HEK293 (cell line): ENCODE measurements at regions not wholly inside any gene's neighbourhood (a gene's known extent, or its start where the extent isn't known, plus 50 kb on each side); places are given as distances from the start of the nearest gene placed in this dataset.

Experiments used
- CTCF ChIA-PET: fragments of 350-600 bp; formaldehyde crosslinking; extraction: SDS; loops from one replicate; lab custom pipeline; 2021; ENCODE audit warnings: antibody characterized with exemption; lab: Yijun Ruan, JAX
- POLR2A ChIA-PET: fragments of 300-600 bp; formaldehyde crosslinking; extraction: SDS; loops from one replicate; lab custom pipeline; 2020; ENCODE audit warnings: antibody characterized with exemption, inconsistent platforms; lab: Yijun Ruan, JAX
- H3K27ac ChIP-seq: fragments of 200-500 bp; sonication (Bioruptor generic); 2 replicates; pipeline ENCODE4 v1.5.1; 2014; ENCODE audit warnings: low read depth, low read length, control low read depth, inconsistent platforms; ENCODE audit errors: extremely low read depth
- H3K36me3 ChIP-seq, 2 experiments: fragments of 200-500 bp in 1 of 2; sonication (Bioruptor generic) in 1 of 2; 1 replicate in 1 of 2; 2 replicates in 1 of 2; pipeline ENCODE4 v1.5.1; 2014 to 2017; ENCODE audit warnings: inconsistent platforms in 2 of 2, low read length in 2 of 2; ENCODE audit not compliant: control insufficient read depth in 2 of 2, insufficient read depth in 1 of 2
- H3K4me1 ChIP-seq: fragments of 200-500 bp; sonication (Bioruptor generic); 2 replicates; pipeline ENCODE4 v1.5.1; 2014; ENCODE audit warnings: mild to moderate bottlenecking, low read length, inconsistent platforms; ENCODE audit not compliant: control insufficient read depth, insufficient read depth
- H3K4me3 ChIP-seq: 2 replicates; pipeline ENCODE4 v1.5.1; 2011; ENCODE audit warnings: low read depth, mild to moderate bottlenecking, control low read depth, low read length, moderate library complexity
- H3K9me3 ChIP-seq: fragments of 200-500 bp; sonication (Bioruptor generic); 2 replicates; pipeline ENCODE4 v1.5.1; 2014; ENCODE audit warnings: low read depth, low read length, inconsistent platforms; ENCODE audit not compliant: control insufficient read depth, insufficient read depth
- AEBP2 ChIP-seq: fragments of 450-650 bp; formaldehyde crosslinking; IDR thresholded peaks from 2 replicates; pipeline ENCODE4 v1.5.1; 2016; ENCODE audit warnings: missing biosample characterization, missing genetic modification characterization, borderline replicate concordance
- GLI2 ChIP-seq: fragments of 450-650 bp; formaldehyde crosslinking; IDR thresholded peaks from 2 replicates; pipeline ENCODE4; 2017; ENCODE audit warnings: missing biosample characterization, missing genetic modification characterization, low read depth, borderline replicate concordance
- HOXA7 ChIP-seq: sonication (generic); formaldehyde crosslinking; IDR thresholded peaks from 2 replicates; pipeline ENCODE4 v1.8.1; 2022; ENCODE audit warnings: missing genetic modification reagents, borderline replicate concordance
- KLF1 ChIP-seq: fragments of 450-650 bp; formaldehyde crosslinking; IDR thresholded peaks from 2 replicates; pipeline ENCODE4 v1.5.1; 2016; ENCODE audit warnings: missing biosample characterization, missing genetic modification characterization
- KLF8 ChIP-seq: fragments of 450-650 bp; formaldehyde crosslinking; IDR thresholded peaks from 2 replicates; pipeline ENCODE4 v1.5.1; 2016; ENCODE audit warnings: missing biosample characterization, missing genetic modification characterization
- KLF9 ChIP-seq: fragments of 450-650 bp; formaldehyde crosslinking; IDR thresholded peaks from 2 replicates; pipeline ENCODE4 v1.5.1; 2016; ENCODE audit warnings: missing biosample characterization, missing genetic modification characterization, low read depth
- PBX3 ChIP-seq: sonication (generic); formaldehyde crosslinking; IDR thresholded peaks from 2 replicates; pipeline ENCODE4 v1.8.1; 2022; ENCODE audit warnings: mild to moderate bottlenecking, moderate library complexity, missing genetic modification reagents
- SCRT1 ChIP-seq: fragments of 450-650 bp; formaldehyde crosslinking; IDR thresholded peaks from 2 replicates; pipeline ENCODE4 v1.5.1; 2016; ENCODE audit warnings: missing biosample characterization, missing genetic modification characterization, borderline replicate concordance
- TRIM28 ChIP-seq: IDR thresholded peaks from 2 replicates; pipeline ENCODE4 v1.6.1; 2011; ENCODE audit warnings: low read length, control low read depth, borderline replicate concordance
- ZBTB8A ChIP-seq: fragments of 450-650 bp; formaldehyde crosslinking; IDR thresholded peaks from 2 replicates; pipeline ENCODE4 v1.5.1; 2016; ENCODE audit warnings: missing biosample characterization, missing genetic modification characterization
- ZEB2 ChIP-seq: fragments of 450-650 bp; formaldehyde crosslinking; IDR thresholded peaks from 2 replicates; pipeline ENCODE4 v1.5.1; 2016; ENCODE audit warnings: missing biosample characterization, missing genetic modification characterization
- ZNF132 ChIP-seq: fragments of 450-650 bp; formaldehyde crosslinking; IDR thresholded peaks from 2 replicates; pipeline ENCODE4 v1.5.1; 2017; ENCODE audit warnings: missing biosample characterization, missing genetic modification characterization, borderline replicate concordance
- ZNF202 ChIP-seq: fragments of 450-650 bp; formaldehyde crosslinking; IDR thresholded peaks from 2 replicates; pipeline ENCODE4 v1.5.1; 2016; ENCODE audit warnings: missing biosample characterization, missing genetic modification characterization, borderline replicate concordance
- ZNF239 ChIP-seq: fragments of 450-650 bp; formaldehyde crosslinking; IDR thresholded peaks from 2 replicates; pipeline ENCODE4 v1.5.1; 2016; ENCODE audit warnings: missing biosample characterization, missing genetic modification characterization
- ZNF292 ChIP-seq: fragments of 450-650 bp; formaldehyde crosslinking; IDR thresholded peaks from 2 replicates; pipeline ENCODE4 v1.5.1; 2016; ENCODE audit warnings: low read depth, missing biosample characterization, missing genetic modification characterization, borderline replicate concordance
- ZNF501 ChIP-seq: fragments of 450-650 bp; formaldehyde crosslinking; IDR thresholded peaks from 2 replicates; pipeline ENCODE4 v1.5.1; 2016; ENCODE audit warnings: missing biosample characterization, missing genetic modification characterization
- ZNF707 ChIP-seq: fragments of 450-650 bp; formaldehyde crosslinking; IDR thresholded peaks from 2 replicates; pipeline ENCODE4 v1.5.1; 2016; ENCODE audit warnings: missing biosample characterization, missing genetic modification characterization
- ZNF791 ChIP-seq: fragments of 450-650 bp; formaldehyde crosslinking; IDR thresholded peaks from 2 replicates; pipeline ENCODE4 v1.5.1; 2016; ENCODE audit warnings: missing biosample characterization, missing genetic modification characterization
- ZXDB ChIP-seq: fragments of 450-650 bp; formaldehyde crosslinking; IDR thresholded peaks from 2 replicates; pipeline ENCODE4 v1.5.1; 2016; ENCODE audit warnings: missing biosample characterization, missing genetic modification characterization
- TF ChIP-seq, protein P1 (sequence below): fragments of 450-650 bp; formaldehyde crosslinking; IDR thresholded peaks from 2 replicates; pipeline ENCODE4 v1.5.1; 2017; ENCODE audit warnings: missing biosample characterization, missing genetic modification characterization
- TF ChIP-seq, protein P2 (sequence below): fragments of 450-650 bp; formaldehyde crosslinking; IDR thresholded peaks from 2 replicates; pipeline ENCODE4 v1.5.1; 2016; ENCODE audit warnings: missing biosample characterization, missing genetic modification characterization
- TF ChIP-seq, protein P3 (sequence below): fragments of 450-650 bp; IDR thresholded peaks from 2 replicates; pipeline ENCODE4 v1.5.1; 2018; ENCODE audit warnings: missing biosample characterization, mild to moderate bottlenecking, missing genetic modification characterization
- TF ChIP-seq, protein P4 (sequence below): fragments of 450-650 bp; formaldehyde crosslinking; IDR thresholded peaks from 2 replicates; pipeline ENCODE4 v1.5.1; 2016; ENCODE audit warnings: missing biosample characterization, missing genetic modification characterization

DNA sequence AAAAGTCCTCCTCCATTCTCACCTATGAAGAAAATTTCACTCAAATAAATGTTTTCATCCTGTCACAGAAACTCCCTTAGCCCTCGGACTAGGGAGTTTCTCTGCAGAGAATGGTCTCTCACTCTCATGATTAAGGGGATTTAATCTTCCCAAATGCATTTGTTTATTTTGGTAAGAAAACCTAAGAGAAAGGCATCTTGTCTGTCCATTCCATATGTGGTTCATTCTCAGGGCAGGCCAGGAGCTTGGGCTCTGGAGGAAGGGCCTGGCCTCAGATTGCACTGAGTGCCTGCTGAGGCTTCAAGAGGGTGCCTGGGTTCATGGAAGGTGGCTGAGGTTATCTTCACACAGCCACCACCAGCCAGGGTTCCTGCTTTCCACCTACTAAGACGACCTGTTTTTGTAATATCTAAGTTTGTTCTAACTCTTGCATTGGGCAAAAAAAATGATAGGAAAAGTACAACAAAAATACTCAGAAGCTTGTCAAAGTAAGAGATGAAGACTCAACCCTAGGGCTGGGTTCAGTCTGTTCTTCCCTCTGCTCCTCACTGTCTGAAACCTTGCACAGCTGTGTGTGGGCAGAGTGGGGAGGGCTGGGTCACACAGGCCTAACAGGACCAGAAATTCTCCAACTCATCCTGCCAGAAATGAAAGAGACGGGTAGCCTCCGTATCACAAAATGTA, 186.7 kb downstream of the CXCL12 start (continued):
- no peak for TF ChIP-seq ZNF239 (tag by site-specific recombination)
- TF ChIP-seq, protein P1, sequence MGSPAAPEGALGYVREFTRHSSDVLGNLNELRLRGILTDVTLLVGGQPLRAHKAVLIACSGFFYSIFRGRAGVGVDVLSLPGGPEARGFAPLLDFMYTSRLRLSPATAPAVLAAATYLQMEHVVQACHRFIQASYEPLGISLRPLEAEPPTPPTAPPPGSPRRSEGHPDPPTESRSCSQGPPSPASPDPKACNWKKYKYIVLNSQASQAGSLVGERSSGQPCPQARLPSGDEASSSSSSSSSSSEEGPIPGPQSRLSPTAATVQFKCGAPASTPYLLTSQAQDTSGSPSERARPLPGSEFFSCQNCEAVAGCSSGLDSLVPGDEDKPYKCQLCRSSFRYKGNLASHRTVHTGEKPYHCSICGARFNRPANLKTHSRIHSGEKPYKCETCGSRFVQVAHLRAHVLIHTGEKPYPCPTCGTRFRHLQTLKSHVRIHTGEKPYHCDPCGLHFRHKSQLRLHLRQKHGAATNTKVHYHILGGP = no peak
- TF ChIP-seq ZNF501 = no peak
- no peak for TF ChIP-seq ZEB2 (tag by site-specific recombination)
- no peak for TF ChIP-seq TRIM28
- no peak for TF ChIP-seq ZXDB

GRCh38 chr10:44197646-44198045, 187.3 kb downstream of the CXCL12 start:
- Histone ChIP-seq H3K27ac (no peak overlapping the region), H3K9me3 (no peaks in the 10 kb centered on the region), H3K36me3 (no peaks in the 10 kb centered on the region), H3K4me3 (no peak overlapping the region), H3K4me1 (peaks cover 11% of the 10 kb centered on the region)
- TF ChIP-seq KLF9 (tag by site-specific recombination) (no peak), ZBTB8A (tag by site-specific recombination) (no peak), ZNF707 (tag by site-specific recombination) (no peak), HOXA7 (CRISPR knock-in tag) (no peak), AEBP2 (tag by site-specific recombination) (no peak), ZNF791 (tag by site-specific recombination) (no peak), SCRT1 (tag by site-specific recombination) (no peak), ZNF292 (no peak), PBX3 (CRISPR knock-in tag) (no peak), ZNF132 (tag by site-specific recombination) (no peak), KLF1 (tag by site-specific recombination) (no peak), KLF8 (tag by site-specific recombination) (no peak), ZNF202 (tag by site-specific recombination) (no peak), GLI2 (no peak)
- TF ChIP-seq, protein P2, sequence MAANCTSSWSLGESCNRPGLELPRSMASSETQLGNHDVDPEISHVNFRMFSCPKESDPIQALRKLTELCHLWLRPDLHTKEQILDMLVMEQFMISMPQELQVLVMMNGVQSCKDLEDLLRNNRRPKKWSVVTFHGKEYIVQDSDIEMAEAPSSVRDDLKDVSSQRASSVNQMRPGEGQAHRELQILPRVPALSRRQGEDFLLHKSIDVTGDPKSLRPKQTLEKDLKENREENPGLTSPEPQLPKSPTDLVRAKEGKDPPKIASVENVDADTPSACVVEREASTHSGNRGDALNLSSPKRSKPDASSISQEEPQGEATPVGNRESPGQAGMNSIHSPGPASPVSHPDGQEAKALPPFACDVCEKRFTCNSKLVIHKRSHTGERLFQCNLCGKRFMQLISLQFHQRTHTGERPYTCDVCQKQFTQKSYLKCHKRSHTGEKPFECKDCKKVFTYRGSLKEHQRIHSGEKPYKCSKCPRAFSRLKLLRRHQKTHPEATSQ (tag by site-specific recombination) = no peak
- TF ChIP-seq, protein P3, sequence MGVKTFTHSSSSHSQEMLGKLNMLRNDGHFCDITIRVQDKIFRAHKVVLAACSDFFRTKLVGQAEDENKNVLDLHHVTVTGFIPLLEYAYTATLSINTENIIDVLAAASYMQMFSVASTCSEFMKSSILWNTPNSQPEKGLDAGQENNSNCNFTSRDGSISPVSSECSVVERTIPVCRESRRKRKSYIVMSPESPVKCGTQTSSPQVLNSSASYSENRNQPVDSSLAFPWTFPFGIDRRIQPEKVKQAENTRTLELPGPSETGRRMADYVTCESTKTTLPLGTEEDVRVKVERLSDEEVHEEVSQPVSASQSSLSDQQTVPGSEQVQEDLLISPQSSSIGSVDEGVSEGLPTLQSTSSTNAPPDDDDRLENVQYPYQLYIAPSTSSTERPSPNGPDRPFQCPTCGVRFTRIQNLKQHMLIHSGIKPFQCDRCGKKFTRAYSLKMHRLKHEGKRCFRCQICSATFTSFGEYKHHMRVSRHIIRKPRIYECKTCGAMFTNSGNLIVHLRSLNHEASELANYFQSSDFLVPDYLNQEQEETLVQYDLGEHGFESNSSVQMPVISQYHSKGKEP (tag by site-specific recombination) = no peak
- TF ChIP-seq, protein P4, sequence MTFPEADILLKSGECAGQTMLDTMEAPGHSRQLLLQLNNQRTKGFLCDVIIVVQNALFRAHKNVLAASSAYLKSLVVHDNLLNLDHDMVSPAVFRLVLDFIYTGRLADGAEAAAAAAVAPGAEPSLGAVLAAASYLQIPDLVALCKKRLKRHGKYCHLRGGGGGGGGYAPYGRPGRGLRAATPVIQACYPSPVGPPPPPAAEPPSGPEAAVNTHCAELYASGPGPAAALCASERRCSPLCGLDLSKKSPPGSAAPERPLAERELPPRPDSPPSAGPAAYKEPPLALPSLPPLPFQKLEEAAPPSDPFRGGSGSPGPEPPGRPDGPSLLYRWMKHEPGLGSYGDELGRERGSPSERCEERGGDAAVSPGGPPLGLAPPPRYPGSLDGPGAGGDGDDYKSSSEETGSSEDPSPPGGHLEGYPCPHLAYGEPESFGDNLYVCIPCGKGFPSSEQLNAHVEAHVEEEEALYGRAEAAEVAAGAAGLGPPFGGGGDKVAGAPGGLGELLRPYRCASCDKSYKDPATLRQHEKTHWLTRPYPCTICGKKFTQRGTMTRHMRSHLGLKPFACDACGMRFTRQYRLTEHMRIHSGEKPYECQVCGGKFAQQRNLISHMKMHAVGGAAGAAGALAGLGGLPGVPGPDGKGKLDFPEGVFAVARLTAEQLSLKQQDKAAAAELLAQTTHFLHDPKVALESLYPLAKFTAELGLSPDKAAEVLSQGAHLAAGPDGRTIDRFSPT (tag by site-specific recombination) = no peak
- ChIA-PET POLR2A (no interaction called here), CTCF (interaction anchor here (1.3 kb wide), 1 partner anchor 10 kb away, joined by 3 read pairs; no protein-coding TSS in a partner anchor)
